ENCODE measurements at regions not wholly inside any gene's neighbourhood (a gene's known extent, or its start where the extent isn't known, plus 50 kb on each side); places are given as distances from the start of the nearest gene placed in this dataset.
A peak's percentile ranks its signal among the peaks of the same experiment; 100 is the strongest.

- Histone ChIP-seq H3K9me3 (ENCODE audit: control insufficient read depth in 2 of 2, low read length in 2 of 2) (no peaks in the 10 kb centered on the region), H3K4me3 (ENCODE audit: low read length in 2 of 2) (no peak overlapping the region), H3K27ac (ENCODE audit: low read length) (no peak overlapping the region), H3K4me1 (ENCODE audit: control insufficient read depth, insufficient read depth, low read length) (peaks cover 9% of the 10 kb centered on the region), H3K36me3 (ENCODE audit: control insufficient read depth in 2 of 2, insufficient read depth in 2 of 2, low read length in 2 of 2) (no peaks in the 10 kb centered on the region), H3K9ac (ENCODE audit: low read length in 2 of 2) (no peak overlapping the region), H3K27me3 (ENCODE audit: control insufficient read depth in 1 of 2, insufficient read depth in 2 of 2, low read length in 2 of 2) (no peaks in the 10 kb centered on the region)
Measured at GRCh38 chr17:77856551-77857305, 101.8 kb upstream of the TNRC6C start.

GRCh38 chr17:77857306-77857555 is 101.3 kb upstream of the TNRC6C start:
- Histone ChIP-seq H3K4me3 (ENCODE audit: low read length in 2 of 2) (no peak overlapping the region), H3K4me1 (ENCODE audit: control insufficient read depth, insufficient read depth, low read length) (peaks cover 9% of the 10 kb centered on the region), H3K9me3 (ENCODE audit: control insufficient read depth in 2 of 2, low read length in 2 of 2) (no peaks in the 10 kb centered on the region), H3K27ac (ENCODE audit: low read length) (no peak overlapping the region), H3K36me3 (ENCODE audit: control insufficient read depth in 2 of 2, insufficient read depth in 2 of 2, low read length in 2 of 2) (no peaks in the 10 kb centered on the region), H3K9ac (ENCODE audit: low read length in 2 of 2) (no peak overlapping the region), H3K27me3 (ENCODE audit: control insufficient read depth in 1 of 2, insufficient read depth in 2 of 2, low read length in 2 of 2) (no peaks in the 10 kb centered on the region)

GRCh38 chr17:77857613-77858012 is 100.9 kb upstream of the TNRC6C start:
- Histone ChIP-seq H3K36me3 (ENCODE audit: control insufficient read depth in 2 of 2, insufficient read depth in 2 of 2, low read length in 2 of 2) (no peaks in the 10 kb centered on the region), H3K9me3 (ENCODE audit: control insufficient read depth in 2 of 2, low read length in 2 of 2) (no peaks in the 10 kb centered on the region), H3K4me3 (ENCODE audit: low read length in 2 of 2) (no peak overlapping the region), H3K9ac (ENCODE audit: low read length in 2 of 2) (no peak overlapping the region), H3K27me3 (ENCODE audit: control insufficient read depth in 1 of 2, insufficient read depth in 2 of 2, low read length in 2 of 2) (no peaks in the 10 kb centered on the region), H3K27ac (ENCODE audit: low read length) (no peak overlapping the region), H3K4me1 (ENCODE audit: control insufficient read depth, insufficient read depth, low read length) (peaks cover 9% of the 10 kb centered on the region)

- H3K36me3 ChIP-seq (ENCODE audit: control insufficient read depth in 2 of 2, insufficient read depth in 2 of 2, low read length in 2 of 2) = no peaks in the 10 kb centered on the region
- no peak overlapping the region for H3K27ac ChIP-seq (ENCODE audit: low read length)
- peaks cover 9% of the 10 kb centered on the region for H3K4me1 ChIP-seq (ENCODE audit: control insufficient read depth, insufficient read depth, low read length)
- no peaks in the 10 kb centered on the region for H3K27me3 ChIP-seq (ENCODE audit: control insufficient read depth in 1 of 2, insufficient read depth in 2 of 2, low read length in 2 of 2)
- no peaks in the 10 kb centered on the region for H3K9me3 ChIP-seq (ENCODE audit: control insufficient read depth in 2 of 2, low read length in 2 of 2)
- no peak overlapping the region for H3K4me3 ChIP-seq (ENCODE audit: low read length in 2 of 2)
- H3K9ac ChIP-seq (ENCODE audit: low read length in 2 of 2) = no peak overlapping the region
Measured at GRCh38 chr17:77858291-77859034, 100.0 kb upstream of the TNRC6C start.

GRCh38 chr17:77859035-77859810 is 99.3 kb upstream of the TNRC6C start:
- Histone ChIP-seq H3K4me3 (ENCODE audit: low read length in 2 of 2) (no peak overlapping the region), H3K36me3 (ENCODE audit: control insufficient read depth in 2 of 2, insufficient read depth in 2 of 2, low read length in 2 of 2) (no peaks in the 10 kb centered on the region), H3K9me3 (ENCODE audit: control insufficient read depth in 2 of 2, low read length in 2 of 2) (no peaks in the 10 kb centered on the region), H3K27me3 (ENCODE audit: control insufficient read depth in 1 of 2, insufficient read depth in 2 of 2, low read length in 2 of 2) (no peaks in the 10 kb centered on the region), H3K4me1 (ENCODE audit: control insufficient read depth, insufficient read depth, low read length) (peaks cover 12% of the 10 kb centered on the region), H3K9ac (ENCODE audit: low read length in 2 of 2) (no peak overlapping the region), H3K27ac (ENCODE audit: low read length) (no peak overlapping the region)

- Histone ChIP-seq H3K4me1 (ENCODE audit: control insufficient read depth, insufficient read depth, low read length) (peaks cover 19% of the 10 kb centered on the region), H3K9me3 (ENCODE audit: control insufficient read depth in 2 of 2, low read length in 2 of 2) (no peaks in the 10 kb centered on the region), H3K4me3 (ENCODE audit: low read length in 2 of 2) (no peak overlapping the region), H3K27me3 (ENCODE audit: control insufficient read depth in 1 of 2, insufficient read depth in 2 of 2, low read length in 2 of 2) (no peaks in the 10 kb centered on the region), H3K27ac (ENCODE audit: low read length) (no peak overlapping the region), H3K9ac (ENCODE audit: low read length in 2 of 2) (no peak overlapping the region), H3K36me3 (ENCODE audit: control insufficient read depth in 2 of 2, insufficient read depth in 2 of 2, low read length in 2 of 2) (no peaks in the 10 kb centered on the region)
Measured at GRCh38 chr17:77861133-77861695, 97.3 kb upstream of the TNRC6C start.

GRCh38 chr17:77861981-77862645 is 96.4 kb upstream of the TNRC6C start:
- Histone ChIP-seq H3K27ac (ENCODE audit: low read length) (no peak overlapping the region), H3K27me3 (ENCODE audit: control insufficient read depth in 1 of 2, insufficient read depth in 2 of 2, low read length in 2 of 2) (no peaks in the 10 kb centered on the region), H3K4me3 (ENCODE audit: low read length in 2 of 2) (no peak overlapping the region), H3K4me1 (ENCODE audit: control insufficient read depth, insufficient read depth, low read length) (peaks cover 19% of the 10 kb centered on the region), H3K36me3 (ENCODE audit: control insufficient read depth in 2 of 2, insufficient read depth in 2 of 2, low read length in 2 of 2) (no peaks in the 10 kb centered on the region), H3K9ac (ENCODE audit: low read length in 2 of 2) (no peak overlapping the region), H3K9me3 (ENCODE audit: control insufficient read depth in 2 of 2, low read length in 2 of 2) (no peaks in the 10 kb centered on the region)

GRCh38 chr17:77862890-77863813 is 95.4 kb upstream of the TNRC6C start:
- Histone ChIP-seq H3K4me3 (ENCODE audit: low read length in 2 of 2) (no peak overlapping the region), H3K4me1 (ENCODE audit: control insufficient read depth, insufficient read depth, low read length) (peaks cover 19% of the 10 kb centered on the region), H3K9ac (ENCODE audit: low read length in 2 of 2) (no peak overlapping the region), H3K27me3 (ENCODE audit: control insufficient read depth in 1 of 2, insufficient read depth in 2 of 2, low read length in 2 of 2) (no peaks in the 10 kb centered on the region), H3K36me3 (ENCODE audit: control insufficient read depth in 2 of 2, insufficient read depth in 2 of 2, low read length in 2 of 2) (no peaks in the 10 kb centered on the region), H3K27ac (ENCODE audit: low read length) (peak overlapping the region; percentile 2), H3K9me3 (ENCODE audit: control insufficient read depth in 2 of 2, low read length in 2 of 2) (no peaks in the 10 kb centered on the region)

GRCh38 chr17:77863814-77864161 is 94.7 kb upstream of the TNRC6C start:
- Histone ChIP-seq H3K4me3 (ENCODE audit: low read length in 2 of 2) (peak overlapping the region in 1 of 2 donors; percentile 29), H3K36me3 (ENCODE audit: control insufficient read depth in 2 of 2, insufficient read depth in 2 of 2, low read length in 2 of 2) (no peaks in the 10 kb centered on the region), H3K9ac (ENCODE audit: low read length in 2 of 2) (no peak overlapping the region), H3K27ac (ENCODE audit: low read length) (no peak overlapping the region), H3K27me3 (ENCODE audit: control insufficient read depth in 1 of 2, insufficient read depth in 2 of 2, low read length in 2 of 2) (no peaks in the 10 kb centered on the region), H3K4me1 (ENCODE audit: control insufficient read depth, insufficient read depth, low read length) (peaks cover 16% of the 10 kb centered on the region), H3K9me3 (ENCODE audit: control insufficient read depth in 2 of 2, low read length in 2 of 2) (no peaks in the 10 kb centered on the region)
